HL-60 (cell line): ENCODE measurements at regions not wholly inside any gene's neighbourhood (a gene's known extent, or its start where the extent isn't known, plus 50 kb on each side); places are given as distances from the start of the nearest gene placed in this dataset.

ENCODE experiments used
- DNase-seq, 2 experiments: peaks; one replicate each; pipeline ENCODE4 v3.0.0-alpha.2; 2010 to 2020; ENCODE audit warnings: low read depth in 1 of 2, low spot score in 1 of 2
- H3K27ac ChIP-seq: fragments of 250-450 bp; sonication (Bioruptor Pico); replicated peaks from 2 replicates; pipeline ENCODE4 v1.5.1; 2020; ENCODE audit warnings: mild to moderate bottlenecking, moderate library complexity
- H3K27me3 ChIP-seq: fragments of 250-450 bp; sonication (Bioruptor Pico); 2 replicates; pipeline ENCODE4 v1.5.1; 2021; ENCODE audit warnings: mild to moderate bottlenecking, moderate library complexity; ENCODE audit not compliant: insufficient read depth, poor library complexity, severe bottlenecking
- H3K4me3 ChIP-seq: replicated peaks from 2 replicates; pipeline ENCODE4 v1.5.1; 2011; ENCODE audit warnings: mild to moderate bottlenecking, control low read depth, low read length; ENCODE audit not compliant: insufficient read depth
- CTCF ChIP-seq: IDR thresholded peaks from one replicate; pipeline ENCODE4 v1.5.1; 2011; ENCODE audit warnings: low read length, control low read depth, inconsistent platforms; ENCODE audit not compliant: insufficient read depth
- GABPA ChIP-seq: IDR thresholded peaks from 2 replicates; pipeline ENCODE4 v1.6.1; 2012; ENCODE audit warnings: low read depth
- POLR2AphosphoS5 ChIP-seq: IDR thresholded peaks from 2 replicates; pipeline ENCODE4 v1.6.1; 2012; ENCODE audit warnings: low read depth
- SPI1 ChIP-seq: IDR thresholded peaks from 2 replicates; pipeline ENCODE4 v1.6.1; 2012; ENCODE audit warnings: low read depth, mild to moderate bottlenecking, borderline replicate concordance
- TF ChIP-seq, protein P1 (sequence below): IDR thresholded peaks from 2 replicates; pipeline ENCODE4 v1.6.1; 2012; ENCODE audit warnings: low read depth; ENCODE audit not compliant: insufficient replicate concordance

DNA sequence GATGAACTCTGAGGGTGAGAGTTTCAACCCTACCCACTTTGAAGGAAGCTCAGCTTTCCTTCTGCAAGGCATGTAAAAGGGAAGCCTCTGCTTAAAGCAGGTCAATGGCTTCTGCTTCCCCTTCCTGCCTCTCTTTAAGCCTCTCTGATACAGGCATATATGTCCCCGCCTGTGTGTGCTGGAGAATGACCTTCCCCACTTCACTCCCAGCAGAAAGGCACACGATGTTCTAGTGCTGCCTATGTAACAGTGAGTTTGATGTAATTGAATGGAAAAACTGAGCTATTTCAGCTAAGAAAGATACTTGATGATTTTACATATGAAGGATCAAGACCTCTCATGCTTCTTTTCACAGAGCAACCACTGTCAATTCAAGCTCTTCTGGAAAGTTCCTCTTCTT is 632.2 kb downstream of the HACE1 start:
- no peak overlapping the region for H3K27ac ChIP-seq
- H3K27me3 ChIP-seq, result no peaks in the 10 kb centered on the region
- DNase-seq, result no peak
- no peak for TF ChIP-seq POLR2AphosphoS5
- TF ChIP-seq, protein P1, sequence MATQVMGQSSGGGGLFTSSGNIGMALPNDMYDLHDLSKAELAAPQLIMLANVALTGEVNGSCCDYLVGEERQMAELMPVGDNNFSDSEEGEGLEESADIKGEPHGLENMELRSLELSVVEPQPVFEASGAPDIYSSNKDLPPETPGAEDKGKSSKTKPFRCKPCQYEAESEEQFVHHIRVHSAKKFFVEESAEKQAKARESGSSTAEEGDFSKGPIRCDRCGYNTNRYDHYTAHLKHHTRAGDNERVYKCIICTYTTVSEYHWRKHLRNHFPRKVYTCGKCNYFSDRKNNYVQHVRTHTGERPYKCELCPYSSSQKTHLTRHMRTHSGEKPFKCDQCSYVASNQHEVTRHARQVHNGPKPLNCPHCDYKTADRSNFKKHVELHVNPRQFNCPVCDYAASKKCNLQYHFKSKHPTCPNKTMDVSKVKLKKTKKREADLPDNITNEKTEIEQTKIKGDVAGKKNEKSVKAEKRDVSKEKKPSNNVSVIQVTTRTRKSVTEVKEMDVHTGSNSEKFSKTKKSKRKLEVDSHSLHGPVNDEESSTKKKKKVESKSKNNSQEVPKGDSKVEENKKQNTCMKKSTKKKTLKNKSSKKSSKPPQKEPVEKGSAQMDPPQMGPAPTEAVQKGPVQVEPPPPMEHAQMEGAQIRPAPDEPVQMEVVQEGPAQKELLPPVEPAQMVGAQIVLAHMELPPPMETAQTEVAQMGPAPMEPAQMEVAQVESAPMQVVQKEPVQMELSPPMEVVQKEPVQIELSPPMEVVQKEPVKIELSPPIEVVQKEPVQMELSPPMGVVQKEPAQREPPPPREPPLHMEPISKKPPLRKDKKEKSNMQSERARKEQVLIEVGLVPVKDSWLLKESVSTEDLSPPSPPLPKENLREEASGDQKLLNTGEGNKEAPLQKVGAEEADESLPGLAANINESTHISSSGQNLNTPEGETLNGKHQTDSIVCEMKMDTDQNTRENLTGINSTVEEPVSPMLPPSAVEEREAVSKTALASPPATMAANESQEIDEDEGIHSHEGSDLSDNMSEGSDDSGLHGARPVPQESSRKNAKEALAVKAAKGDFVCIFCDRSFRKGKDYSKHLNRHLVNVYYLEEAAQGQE, result no peak
- TF ChIP-seq CTCF, result no peak
- no peak for TF ChIP-seq SPI1
- TF ChIP-seq GABPA, result no peak
- H3K4me3 ChIP-seq, result no peak overlapping the region

- no peak for DNase-seq
- Histone ChIP-seq H3K27me3 (no peaks in the 10 kb centered on the region), H3K4me3 (no peak overlapping the region), H3K27ac (no peak overlapping the region)
- TF ChIP-seq GABPA, result no peak
- TF ChIP-seq POLR2AphosphoS5, result no peak
- TF ChIP-seq CTCF, result no peak
- TF ChIP-seq SPI1, result no peak
- TF ChIP-seq, protein P1, result no peak
Measured at GRCh38 chr6:104226790-104227446, 632.8 kb downstream of the HACE1 start.

DNA sequence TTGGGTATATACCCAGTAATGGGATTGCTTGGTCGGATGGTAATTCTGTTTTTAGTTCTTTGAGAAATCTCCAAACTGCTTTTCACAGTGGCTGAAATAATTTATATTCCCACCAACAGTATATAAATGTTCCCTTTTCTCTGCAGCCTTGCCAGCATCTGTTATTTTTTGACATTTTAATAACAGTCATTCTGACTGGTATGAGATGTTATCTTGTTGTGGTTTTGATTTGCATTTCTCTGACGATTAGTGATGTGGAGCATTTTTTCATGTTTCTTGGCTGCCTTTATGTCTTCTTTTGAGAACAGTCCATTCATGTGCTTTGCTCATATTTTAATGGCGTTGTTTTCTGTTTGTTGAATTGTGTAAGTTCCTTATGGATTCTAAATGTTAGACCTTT is 641.6 kb downstream of the HACE1 start:
- Histone ChIP-seq H3K4me3 (no peak overlapping the region), H3K27me3 (no peaks in the 10 kb centered on the region), H3K27ac (no peak overlapping the region)
- no peak for TF ChIP-seq CTCF
- TF ChIP-seq GABPA, result no peak
- TF ChIP-seq, protein P1, result no peak
- no peak for TF ChIP-seq SPI1
- TF ChIP-seq POLR2AphosphoS5, result no peak
- no peak for DNase-seq
